Fibroblast of lung (primary cell): ENCODE measurements at regions not wholly inside any gene's neighbourhood (a gene's known extent, or its start where the extent isn't known, plus 50 kb on each side); places are given as distances from the start of the nearest gene placed in this dataset.

Experiments
- DNase-seq, 2 donors: peaks; one replicate each; pipeline versions ENCODE4 v3.0.0 to v3.0.0-alpha.2; 2010; ENCODE audit warnings: low read depth in 2 of 2
- H2AFZ ChIP-seq: 2 replicates; pipeline ENCODE4 v1.5.1; 2012; ENCODE audit warnings: low read length, control low read depth, inconsistent platforms
- H3K27ac ChIP-seq: 2 replicates; pipeline ENCODE4 v1.5.1; 2011; ENCODE audit warnings: low read length, control low read depth; ENCODE audit not compliant: insufficient read depth
- H3K27me3 ChIP-seq: 2 replicates; pipeline ENCODE4 v1.5.1; 2011; ENCODE audit warnings: mild to moderate bottlenecking, low read length; ENCODE audit not compliant: control insufficient read depth, insufficient read depth
- H3K36me3 ChIP-seq: 2 replicates; pipeline ENCODE4 v1.5.1; 2011; ENCODE audit warnings: low read length; ENCODE audit not compliant: control insufficient read depth, insufficient read depth
- H3K4me1 ChIP-seq: 2 replicates; pipeline ENCODE4 v1.5.1; 2011; ENCODE audit warnings: low read length; ENCODE audit not compliant: control insufficient read depth, insufficient read depth; ENCODE audit errors: extremely low read depth
- H3K4me2 ChIP-seq: 2 replicates; pipeline ENCODE4 v1.5.1; 2011; ENCODE audit warnings: low read length, control low read depth; ENCODE audit not compliant: insufficient read depth; ENCODE audit errors: extremely low read depth
- H3K4me3 ChIP-seq, 4 experiments: fragments of 200-600 bp in 1 of 4; sonication (generic) in 1 of 4; replicated peaks in 1 of 4; 2 replicates each; pipeline ENCODE4 v1.5.1; 2011 to 2016; ENCODE audit warnings: low read length in 4 of 4, low read depth in 3 of 4, mild to moderate bottlenecking in 3 of 4, control low read depth in 2 of 4, inconsistent platforms in 1 of 4, mixed read lengths in 1 of 4; ENCODE audit not compliant: insufficient read depth in 1 of 4; ENCODE audit errors: control extremely low read depth in 1 of 4
- H3K79me2 ChIP-seq: 2 replicates; pipeline ENCODE4 v1.5.1; 2012; ENCODE audit warnings: mild to moderate bottlenecking, low read length, inconsistent platforms; ENCODE audit not compliant: control insufficient read depth, insufficient read depth
- H3K9ac ChIP-seq: 2 replicates; pipeline ENCODE4 v1.5.1; 2011; ENCODE audit warnings: mild to moderate bottlenecking, low read length, control low read depth; ENCODE audit not compliant: insufficient read depth
- H3K9me3 ChIP-seq: 2 replicates; pipeline ENCODE4 v1.5.1; 2012; ENCODE audit warnings: low read depth, low read length; ENCODE audit not compliant: control insufficient read depth, insufficient read depth
- H4K20me1 ChIP-seq: 2 replicates; pipeline ENCODE4 v1.5.1; 2011; ENCODE audit warnings: low read length; ENCODE audit not compliant: control insufficient read depth, insufficient read depth; ENCODE audit errors: extremely low read depth
- EZH2 ChIP-seq: IDR thresholded peaks from 2 replicates; pipeline ENCODE4 v1.5.1; 2012; ENCODE audit warnings: low read length, control low read depth, mild to moderate bottlenecking; ENCODE audit errors: missing control alignments
- TF ChIP-seq, protein P1 (sequence below), 2 donors: IDR thresholded peaks in 1 of 2; conservative IDR thresholded peaks in 1 of 2; 1 replicate in 1 of 2; 2 replicates in 1 of 2; pipeline ENCODE4 v1.5.1; 2011 to 2012; ENCODE audit warnings: low read length in 2 of 2, control low read depth in 1 of 2, inconsistent platforms in 1 of 2, low read depth in 1 of 2, mild to moderate bottlenecking in 1 of 2

DNA sequence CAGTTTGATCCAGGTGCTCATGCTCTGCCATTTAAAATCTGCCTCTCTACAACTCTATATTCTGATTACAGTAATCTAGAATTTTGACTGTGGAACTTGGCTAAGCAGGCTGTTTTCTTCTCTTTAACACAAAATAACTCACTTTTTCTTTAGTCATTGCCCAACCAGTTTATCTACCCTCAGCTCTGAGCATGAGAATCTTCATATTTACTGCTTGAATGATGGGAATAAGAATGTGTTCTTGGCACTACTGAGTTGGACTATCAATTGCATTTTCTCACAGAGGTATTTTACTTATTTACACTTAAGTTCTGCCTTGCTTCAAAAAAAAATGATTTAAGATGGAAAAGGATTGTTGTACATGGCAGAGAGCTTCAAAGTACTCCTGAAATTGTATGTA is 301.1 kb downstream of the CCDC85A start:
- no peaks in the 10 kb centered on the region for H3K9me3 ChIP-seq
- no peaks in the 10 kb centered on the region for H3K36me3 ChIP-seq
- no peaks in the 10 kb centered on the region for H3K4me1 ChIP-seq
- DNase-seq = no peak
- H3K4me3 ChIP-seq = no peak overlapping the region
- no peaks in the 10 kb centered on the region for H4K20me1 ChIP-seq
- H3K79me2 ChIP-seq = no peaks in the 10 kb centered on the region
- H3K9ac ChIP-seq = no peak overlapping the region
- no peak overlapping the region for H2AFZ ChIP-seq
- TF ChIP-seq EZH2 = no peak
- TF ChIP-seq, protein P1, sequence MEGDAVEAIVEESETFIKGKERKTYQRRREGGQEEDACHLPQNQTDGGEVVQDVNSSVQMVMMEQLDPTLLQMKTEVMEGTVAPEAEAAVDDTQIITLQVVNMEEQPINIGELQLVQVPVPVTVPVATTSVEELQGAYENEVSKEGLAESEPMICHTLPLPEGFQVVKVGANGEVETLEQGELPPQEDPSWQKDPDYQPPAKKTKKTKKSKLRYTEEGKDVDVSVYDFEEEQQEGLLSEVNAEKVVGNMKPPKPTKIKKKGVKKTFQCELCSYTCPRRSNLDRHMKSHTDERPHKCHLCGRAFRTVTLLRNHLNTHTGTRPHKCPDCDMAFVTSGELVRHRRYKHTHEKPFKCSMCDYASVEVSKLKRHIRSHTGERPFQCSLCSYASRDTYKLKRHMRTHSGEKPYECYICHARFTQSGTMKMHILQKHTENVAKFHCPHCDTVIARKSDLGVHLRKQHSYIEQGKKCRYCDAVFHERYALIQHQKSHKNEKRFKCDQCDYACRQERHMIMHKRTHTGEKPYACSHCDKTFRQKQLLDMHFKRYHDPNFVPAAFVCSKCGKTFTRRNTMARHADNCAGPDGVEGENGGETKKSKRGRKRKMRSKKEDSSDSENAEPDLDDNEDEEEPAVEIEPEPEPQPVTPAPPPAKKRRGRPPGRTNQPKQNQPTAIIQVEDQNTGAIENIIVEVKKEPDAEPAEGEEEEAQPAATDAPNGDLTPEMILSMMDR (conservative IDR thresholded peaks at IDR 0.05 in 1 of 2, IDR thresholded peaks at IDR 0.05 in 1 of 2; ENCODE audit: low read depth in 1 of 2, low read length in 2 of 2) = no peak
- no peak overlapping the region for H3K27ac ChIP-seq
- no peak overlapping the region for H3K4me2 ChIP-seq
- no peaks in the 10 kb centered on the region for H3K27me3 ChIP-seq

DNA sequence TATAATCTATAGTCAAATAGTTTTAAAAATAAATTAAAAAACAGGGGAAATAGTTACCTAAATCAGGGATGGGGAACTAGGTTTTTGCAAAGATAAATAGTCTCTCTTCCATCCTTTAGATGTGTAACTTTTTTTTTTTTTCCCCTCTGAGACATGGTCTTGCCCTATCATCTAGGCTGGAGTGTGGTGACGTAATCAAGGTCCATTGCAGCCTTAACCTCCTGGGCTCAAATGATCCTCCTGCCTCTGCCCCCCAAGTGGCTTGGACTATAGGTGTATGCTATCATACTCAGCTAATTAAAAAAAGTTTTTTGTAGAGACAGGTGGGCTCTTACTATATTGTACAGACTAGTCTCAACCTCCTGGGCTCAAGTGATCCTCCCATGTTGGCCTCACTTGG is 316.5 kb downstream of the CCDC85A start:
- H2AFZ ChIP-seq = no peak overlapping the region
- no peak overlapping the region for H3K27ac ChIP-seq
- H3K9ac ChIP-seq = no peak overlapping the region
- H4K20me1 ChIP-seq = no peaks in the 10 kb centered on the region
- no peak for DNase-seq
- H3K79me2 ChIP-seq = no peaks in the 10 kb centered on the region
- H3K4me1 ChIP-seq = no peaks in the 10 kb centered on the region
- H3K4me2 ChIP-seq = no peak overlapping the region
- no peaks in the 10 kb centered on the region for H3K36me3 ChIP-seq
- H3K27me3 ChIP-seq = no peaks in the 10 kb centered on the region
- TF ChIP-seq EZH2 = no peak
- TF ChIP-seq, protein P1 (conservative IDR thresholded peaks at IDR 0.05 in 1 of 2, IDR thresholded peaks at IDR 0.05 in 1 of 2; ENCODE audit: low read depth in 1 of 2, low read length in 2 of 2) = no peak
- no peak overlapping the region for H3K4me3 ChIP-seq
- no peaks in the 10 kb centered on the region for H3K9me3 ChIP-seq

DNA sequence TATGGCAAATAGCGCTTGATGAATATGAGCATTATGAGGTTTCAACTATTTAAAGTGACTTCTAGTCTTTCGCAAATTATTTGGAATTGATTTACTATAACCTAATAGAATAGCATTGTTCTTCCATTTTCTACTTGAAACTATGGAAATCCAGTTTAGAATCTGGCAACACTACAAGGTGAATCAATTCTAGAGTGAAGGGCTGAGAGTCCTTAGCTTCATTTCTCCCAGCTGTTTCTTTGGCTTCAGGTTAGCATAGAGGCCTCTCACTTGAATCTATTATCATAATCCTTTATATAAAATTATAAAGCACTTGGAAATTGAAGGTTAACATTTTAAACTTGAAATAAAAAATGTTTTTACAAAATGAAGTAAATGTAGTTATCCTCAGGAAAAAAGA is 318.8 kb downstream of the CCDC85A start:
- TF ChIP-seq, protein P1 (conservative IDR thresholded peaks at IDR 0.05 in 1 of 2, IDR thresholded peaks at IDR 0.05 in 1 of 2; ENCODE audit: low read depth in 1 of 2, low read length in 2 of 2) = no peak
- TF ChIP-seq EZH2 = no peak
- Histone ChIP-seq H3K36me3 (no peaks in the 10 kb centered on the region), H3K9ac (no peak overlapping the region)

More for the DNA sequence above, 318.8 kb downstream of the CCDC85A start:
- DNase-seq = no peak
- Histone ChIP-seq H3K27me3 (no peaks in the 10 kb centered on the region), H4K20me1 (no peaks in the 10 kb centered on the region), H2AFZ (no peak overlapping the region), H3K79me2 (no peaks in the 10 kb centered on the region), H3K4me2 (no peak overlapping the region), H3K9me3 (no peaks in the 10 kb centered on the region), H3K27ac (no peak overlapping the region), H3K4me3 (no peak overlapping the region), H3K4me1 (no peaks in the 10 kb centered on the region)
